ENCODE measurements at regions not wholly inside any gene's neighbourhood (a gene's known extent, or its start where the extent isn't known, plus 50 kb on each side); places are given as distances from the start of the nearest gene placed in this dataset.
"Not testable (repeated sequence)": the region's sequence is repeated elsewhere in the genome, so short reads cannot be mapped to it uniquely, and the experiment has no call there.

- FAIRE-seq: no peak
- no peak for DNase-seq (ENCODE audit: extremely low spot score, insufficient read length, low read depth)
Measured at GRCh38 chr2:83376731-83377130, 1082.3 kb downstream of the SUCLG1 start.

DNA sequence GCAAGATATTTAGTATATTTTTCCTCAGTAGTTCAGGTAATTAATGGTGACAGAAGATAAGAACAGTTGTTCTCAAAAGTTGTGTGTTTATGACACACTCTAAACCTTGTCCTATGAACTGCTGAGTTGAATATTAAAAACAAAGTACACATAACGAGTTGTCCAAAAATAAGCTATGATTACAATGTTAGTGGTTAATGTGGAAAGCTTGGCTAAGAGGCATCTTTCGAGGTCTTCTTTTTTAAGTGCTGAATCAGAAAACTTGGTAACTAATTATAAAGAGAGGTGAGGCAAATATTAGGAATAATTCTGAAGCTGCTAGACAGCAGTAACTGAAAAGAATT lies 1088.7 kb downstream of the SUCLG1 start:
- DNase-seq (ENCODE audit: extremely low spot score, insufficient read length, low read depth) (no peak), FAIRE-seq (no peak)

GRCh38 chr2:83369601-83370418 lies 1089.3 kb downstream of the SUCLG1 start:
- FAIRE-seq: no peak
- DNase-seq (ENCODE audit: extremely low spot score, insufficient read length, low read depth): no peak

GRCh38 chr2:83368916-83369315 lies 1090.2 kb downstream of the SUCLG1 start:
- no peak for DNase-seq (ENCODE audit: extremely low spot score, insufficient read length, low read depth)
- FAIRE-seq: no peak

DNA sequence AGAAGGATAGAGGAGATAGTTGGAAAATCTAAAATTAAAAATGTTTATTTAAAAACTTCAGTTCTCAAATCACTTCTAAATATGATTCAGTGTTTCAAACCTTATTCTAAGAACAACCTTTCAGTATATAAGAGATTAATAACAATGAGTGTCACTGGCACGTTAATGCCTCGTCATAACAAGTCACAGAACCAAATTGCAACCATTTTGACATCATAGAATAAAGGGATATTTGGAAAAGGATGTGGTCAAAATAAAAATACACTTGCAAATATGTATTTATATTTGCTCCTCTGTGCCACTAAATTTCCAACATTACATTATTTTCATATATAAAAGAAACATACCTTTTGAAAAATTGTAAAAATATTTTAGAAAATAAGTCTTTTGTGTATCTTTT lies 1090.6 kb downstream of the SUCLG1 start:
- FAIRE-seq (no peak), DNase-seq (ENCODE audit: extremely low spot score, insufficient read length, low read depth) (no peak)

DNA sequence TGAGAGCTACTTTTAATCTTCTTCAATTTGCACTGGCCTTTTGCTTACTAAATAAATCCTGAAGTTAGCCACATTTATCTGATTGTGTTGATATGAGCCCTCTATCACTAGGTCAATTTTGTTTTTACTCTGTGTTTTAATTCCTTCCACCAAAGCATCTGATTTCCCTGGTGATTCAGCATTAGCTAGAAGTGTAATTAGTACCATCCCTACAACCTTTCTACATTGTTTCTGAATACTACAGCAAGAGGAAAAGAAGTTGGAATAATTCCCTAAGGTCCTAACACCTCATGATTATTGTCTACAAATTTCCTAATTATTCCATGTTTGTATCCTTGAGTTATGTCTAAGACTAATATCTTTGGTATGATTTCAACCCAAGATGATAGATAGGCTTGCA lies 1093.6 kb downstream of the SUCLG1 start:
- FAIRE-seq: no peak
- DNase-seq (ENCODE audit: extremely low spot score, insufficient read length, low read depth): no peak

DNA sequence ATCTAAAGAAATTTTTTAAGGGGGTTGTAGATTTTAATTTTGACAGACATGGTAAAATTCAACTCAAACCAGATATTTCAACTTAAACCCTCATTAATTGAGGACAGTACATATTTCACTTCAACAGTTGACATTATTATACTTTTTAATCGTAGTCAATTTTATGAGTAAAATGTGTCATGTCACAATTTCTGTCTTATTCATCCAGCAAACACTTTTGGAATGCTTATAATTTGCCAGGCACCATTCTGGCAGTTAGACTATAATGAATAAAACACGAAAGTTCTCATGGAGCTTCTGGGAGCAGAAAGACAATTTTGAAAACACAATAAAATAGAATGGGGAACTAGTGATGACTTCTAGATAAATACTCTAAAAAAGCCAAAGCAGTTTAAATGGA lies 1094.8 kb downstream of the SUCLG1 start:
- no peak for FAIRE-seq
- no peak for DNase-seq (ENCODE audit: extremely low spot score, insufficient read length, low read depth)

GRCh38 chr2:83363138-83363537 lies 1095.9 kb downstream of the SUCLG1 start:
- not testable (repeated sequence) for FAIRE-seq; DNase-seq (ENCODE audit: extremely low spot score, insufficient read length, low read depth)

DNA sequence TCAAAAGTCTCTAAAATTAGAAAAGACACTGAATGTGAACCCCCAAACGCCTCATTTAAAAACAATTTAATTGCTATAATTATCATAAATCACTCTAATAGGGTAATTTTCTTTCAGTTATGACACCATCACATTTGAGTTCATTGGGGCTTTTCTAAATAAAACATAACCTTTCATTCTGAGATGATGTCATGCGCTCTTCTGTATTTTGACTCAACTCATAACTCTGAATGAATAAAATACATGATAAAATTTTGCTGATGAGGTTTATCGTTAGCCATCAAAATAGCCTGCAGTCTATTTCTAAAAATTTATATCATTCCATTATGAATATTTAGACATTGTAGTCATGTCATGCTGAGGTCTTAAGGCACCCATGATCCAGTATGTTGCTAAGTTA lies 1099.7 kb downstream of the SUCLG1 start:
- no peak for FAIRE-seq

GRCh38 chr2:83342860-83343329 lies 1116.2 kb downstream of the SUCLG1 start:
- DNase-seq (ENCODE audit: extremely low spot score, insufficient read length, low read depth): no peak
- no peak for FAIRE-seq

More for the DNA sequence above, 1099.7 kb downstream of the SUCLG1 start:
- DNase-seq (ENCODE audit: extremely low spot score, insufficient read length, low read depth): no peak

DNA sequence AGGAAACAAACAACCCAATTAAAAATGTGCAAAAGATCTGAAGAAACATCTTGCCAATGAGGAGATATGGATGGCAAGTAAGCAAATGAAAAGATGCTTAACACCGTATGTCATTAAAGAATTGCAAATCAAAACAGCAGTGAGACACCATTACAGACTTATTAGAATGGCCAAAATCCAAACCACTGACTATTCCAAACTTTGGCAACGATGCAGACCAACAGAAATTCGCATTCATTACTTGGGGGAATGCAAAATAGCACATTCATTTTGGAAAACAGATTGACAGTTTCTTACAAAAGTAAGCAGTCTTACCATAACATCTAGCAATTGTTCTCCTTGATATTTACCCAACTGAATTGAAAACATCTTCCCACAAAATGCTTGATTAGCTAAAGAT lies 1118.7 kb downstream of the SUCLG1 start:
- FAIRE-seq: no peak
- no peak for DNase-seq (ENCODE audit: extremely low spot score, insufficient read length, low read depth)

- DNase-seq (ENCODE audit: extremely low spot score, insufficient read length, low read depth); FAIRE-seq: not testable (repeated sequence)
Measured at GRCh38 chr2:83339942-83340341, 1119.1 kb downstream of the SUCLG1 start.

DNA sequence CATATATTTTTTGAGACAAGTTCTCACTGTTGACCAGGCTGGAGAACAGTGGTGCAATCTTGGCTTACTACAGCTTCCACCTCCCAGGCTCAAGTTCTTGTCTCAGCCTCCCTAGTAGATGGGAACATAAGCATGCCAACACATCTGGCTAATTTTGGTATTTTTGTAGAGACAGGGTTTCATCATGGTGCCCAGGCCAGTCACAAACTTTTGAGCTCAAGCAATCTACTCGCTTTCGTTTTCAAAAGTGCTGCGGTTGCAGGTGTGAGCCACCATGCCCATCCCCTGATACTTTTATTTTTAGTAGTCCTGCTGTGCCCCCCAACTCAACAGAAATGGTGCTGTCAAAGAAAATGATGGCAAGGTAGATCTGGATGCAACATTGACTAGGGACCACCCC lies 1127.3 kb downstream of the SUCLG1 start:
- DNase-seq (ENCODE audit: extremely low spot score, insufficient read length, low read depth): no peak
- FAIRE-seq: no peak

DNA sequence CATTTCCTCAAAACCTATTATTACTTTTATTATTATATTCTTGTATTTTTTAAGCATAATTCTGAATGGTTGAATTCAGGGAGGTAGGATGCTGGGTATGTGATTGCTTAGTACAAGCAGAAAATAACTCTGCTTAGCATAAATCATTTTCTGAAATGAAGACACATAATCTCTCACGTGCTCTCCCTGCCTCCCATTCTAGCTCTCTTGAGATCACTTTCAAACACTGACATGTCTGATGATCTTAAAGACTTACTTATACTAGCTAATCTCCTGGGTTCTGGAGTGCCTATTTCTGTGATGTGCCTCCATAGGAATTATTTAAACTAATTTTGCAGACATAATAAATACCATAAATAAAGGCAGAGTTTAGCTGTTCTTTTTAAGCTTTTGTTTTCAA lies 1136.0 kb downstream of the SUCLG1 start:
- FAIRE-seq (no peak), DNase-seq (ENCODE audit: extremely low spot score, insufficient read length, low read depth) (no peak)

- no peak for FAIRE-seq
- no peak for DNase-seq (ENCODE audit: extremely low spot score, insufficient read length, low read depth)
Measured at GRCh38 chr2:83320053-83320452, 1139.0 kb downstream of the SUCLG1 start.

DNA sequence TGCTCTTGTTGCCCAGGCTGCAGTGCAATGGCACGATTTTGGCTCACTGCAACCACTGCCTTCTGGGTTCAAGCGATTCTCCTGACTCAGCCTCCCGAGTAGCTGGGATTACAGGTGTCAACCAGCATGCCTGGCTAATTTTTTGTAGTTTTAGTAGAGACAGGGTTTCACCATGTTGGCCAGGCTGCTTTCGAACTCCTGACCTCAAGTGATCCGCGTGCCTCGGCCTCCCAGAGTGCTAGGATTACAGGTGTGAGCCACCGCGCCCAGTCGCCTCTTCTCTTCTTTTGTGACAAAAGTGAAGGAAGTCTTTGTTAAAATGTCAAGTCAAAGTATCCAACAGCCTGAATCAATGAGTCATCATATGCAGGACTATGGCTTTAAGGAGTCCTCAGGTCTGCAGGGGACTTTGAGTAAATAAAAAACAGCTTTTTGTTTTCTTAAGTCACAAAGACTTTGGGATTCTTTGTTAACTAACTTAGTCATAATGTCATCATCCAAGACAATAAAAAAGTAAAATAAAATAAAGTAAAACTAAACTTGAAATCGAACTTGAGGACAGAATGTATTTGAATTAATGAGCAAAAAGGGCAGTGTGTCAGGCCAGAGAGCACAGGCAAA lies 1153.2 kb downstream of the SUCLG1 start:
- DNase-seq (ENCODE audit: extremely low spot score, insufficient read length, low read depth) (no peak), FAIRE-seq (no peak)

GRCh38 chr2:83291083-83291482 lies 1168.0 kb downstream of the SUCLG1 start:
- DNase-seq (ENCODE audit: extremely low spot score, insufficient read length, low read depth) (no peak), FAIRE-seq (no peak)

- FAIRE-seq (no peak), DNase-seq (ENCODE audit: extremely low spot score, insufficient read length, low read depth) (no peak)
Measured at GRCh38 chr2:83282841-83283240, 1176.2 kb downstream of the SUCLG1 start.

DNA sequence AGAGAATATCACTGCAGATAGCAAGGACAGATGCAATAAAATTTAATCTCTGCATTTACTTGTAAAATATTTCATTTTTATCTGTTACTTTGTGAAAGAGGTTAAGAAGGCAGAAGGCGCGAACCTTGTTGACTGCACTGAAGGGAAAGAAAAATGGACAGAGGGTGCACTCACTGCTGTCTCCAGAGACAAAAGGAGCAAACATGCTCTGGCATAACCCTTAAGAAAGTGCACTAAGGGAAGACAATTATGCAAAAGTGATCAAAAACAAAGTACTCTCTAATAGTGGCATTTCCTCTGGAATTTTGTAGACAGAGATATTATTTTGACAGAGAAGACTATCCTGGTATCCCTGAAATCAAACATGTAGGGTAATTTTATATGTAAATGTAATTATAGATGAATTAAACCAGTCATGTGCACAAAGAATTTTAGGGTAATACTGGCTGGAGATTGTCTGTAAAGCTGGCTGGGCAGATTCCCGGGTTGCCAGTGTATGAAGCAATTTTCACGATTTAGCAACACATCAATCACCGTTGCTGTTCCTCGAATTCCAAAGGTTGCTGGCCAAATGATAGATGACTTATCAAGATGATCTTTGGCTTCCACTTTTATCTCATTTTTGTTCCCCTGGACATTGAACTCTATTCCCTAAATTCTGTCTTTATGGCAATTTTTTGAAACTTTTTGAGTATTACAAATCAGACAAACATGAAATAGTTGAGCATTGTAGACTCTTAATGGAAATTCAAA lies 1176.9 kb downstream of the SUCLG1 start:
- DNase-seq (ENCODE audit: extremely low spot score, insufficient read length, low read depth): no peak
- FAIRE-seq: no peak

GRCh38 chr2:83280391-83280790 lies 1178.7 kb downstream of the SUCLG1 start:
- FAIRE-seq (no peak), DNase-seq (ENCODE audit: extremely low spot score, insufficient read length, low read depth) (no peak)

GRCh38 chr2:83273322-83273721 lies 1185.8 kb downstream of the SUCLG1 start:
- FAIRE-seq (no peak), DNase-seq (ENCODE audit: extremely low spot score, insufficient read length, low read depth) (no peak)

Measured in GM18507 (cell line).